Esophagus squamous epithelium (tissue), 5 donors: ENCODE measurements at regions not wholly inside any gene's neighbourhood (a gene's known extent, or its start where the extent isn't known, plus 50 kb on each side); places are given as distances from the start of the nearest gene placed in this dataset.

ENCODE experiments used
- DNase-seq: peaks from one replicate; lab custom pipeline; 2025; lab: John Stamatoyannopoulos, UW
- H3K27ac ChIP-seq, 4 donors: fragments of 200-600 bp; sonication (generic); one replicate each; pipeline ENCODE4 v1.5.1; 2016 to 2019; ENCODE audit warnings: mild to moderate bottlenecking in 1 of 4
- H3K27me3 ChIP-seq, 4 donors: fragments of 200-600 bp; sonication (generic); 1 replicate in 3 of 4; 2 replicates in 1 of 4; pipeline versions ENCODE4 v1.5.1 to v1.6.0; 2017 to 2021; ENCODE audit warnings: antibody characterized with exemption in 1 of 4
- H3K36me3 ChIP-seq, 3 donors: fragments of 200-600 bp; sonication (generic); one replicate each; pipeline ENCODE4 v1.5.1; 2016 to 2019
- H3K4me1 ChIP-seq, 3 donors: fragments of 200-600 bp; sonication (generic); one replicate each; pipeline ENCODE4 v1.5.1; 2017 to 2019
- H3K4me3 ChIP-seq, 4 donors: fragments of 200-600 bp; sonication (generic); 1 replicate in 3 of 4; 2 replicates in 1 of 4; pipeline ENCODE4 v1.5.1; 2016 to 2019; ENCODE audit warnings: mild to moderate bottlenecking in 2 of 4, moderate library complexity in 1 of 4
- H3K9me3 ChIP-seq, 3 donors: fragments of 200-600 bp; sonication (generic); one replicate each; pipeline ENCODE4 v1.5.1; 2016 to 2019
- CTCF ChIP-seq, 6 experiments: fragments of 450-650 bp in 4 of 6; fragments of 200-600 bp in 2 of 6; sonication (generic) in 2 of 6; IDR thresholded peaks; one replicate each; pipeline ENCODE4 v1.5.1; 2016 to 2019; ENCODE audit warnings: antibody characterized with exemption in 6 of 6, mild to moderate bottlenecking in 4 of 6, moderate library complexity in 4 of 6
- POLR2A ChIP-seq, 4 donors: fragments of 450-650 bp; IDR thresholded peaks; one replicate each; pipeline ENCODE4 v1.6.1; 2017; ENCODE audit warnings: antibody characterized with exemption in 4 of 4, mild to moderate bottlenecking in 4 of 4, moderate library complexity in 3 of 4
- WGBS, 2 donors: methylation state at CpG; one replicate each; pipeline ENCODE4 v1.1.5; 2018; 5-methylcytosine and 5-hydroxymethylcytosine counted together
- intact Hi-C: fragments of 100-400 bp; cut with DNase I; formaldehyde crosslinking; loops from one replicate; pipeline ENCODE4 v1.15.0; 2022
- donor health status: DM: yes; HTN: yes; CAD: no.

GRCh38 chr4:104093247-104093646 is 373.5 kb upstream of the TACR3 start:
- H3K27ac ChIP-seq = no peak overlapping the region
- H3K4me1 ChIP-seq = no peaks in the 10 kb centered on the region
- intact Hi-C loops = no loop called here
- peaks cover 0 to 17% (median 6%) of the 10 kb centered on the region in 3 donors for H3K9me3 ChIP-seq
- no peaks in the 10 kb centered on the region for H3K27me3 ChIP-seq
- no peak for DNase-seq
- TF ChIP-seq CTCF (IDR thresholded peaks at IDR 0.05) (no peak), POLR2A (IDR thresholded peaks at IDR 0.05) (no peak)
- no peaks in the 10 kb centered on the region for H3K36me3 ChIP-seq
- no peak overlapping the region for H3K4me3 ChIP-seq

GRCh38 chr4:104073229-104073628 is 353.4 kb upstream of the TACR3 start:
- intact Hi-C loops = no loop called here
- TF ChIP-seq CTCF (IDR thresholded peaks at IDR 0.05) = no peak
- TF ChIP-seq POLR2A (IDR thresholded peaks at IDR 0.05) = no peak
- H3K27me3 ChIP-seq = no peaks in the 10 kb centered on the region
- no peak overlapping the region for H3K27ac ChIP-seq
- H3K4me1 ChIP-seq = no peaks in the 10 kb centered on the region
- no peaks in the 10 kb centered on the region for H3K36me3 ChIP-seq
- H3K4me3 ChIP-seq = no peak overlapping the region
- 39 to 59% methylated on average over 4 of the region's 4 CpGs for WGBS, 2 donors
- no peak for DNase-seq
- peaks cover 0 to 4% (median 0%) of the 10 kb centered on the region in 3 donors for H3K9me3 ChIP-seq

- H3K9me3 ChIP-seq = peaks cover 0 to 4% (median 0%) of the 10 kb centered on the region in 3 donors
- H3K27me3 ChIP-seq = no peaks in the 10 kb centered on the region
- intact Hi-C loops = no loop called here
- H3K36me3 ChIP-seq = no peaks in the 10 kb centered on the region
- TF ChIP-seq POLR2A (IDR thresholded peaks at IDR 0.05) (no peak), CTCF (IDR thresholded peaks at IDR 0.05) (no peak)
- H3K4me1 ChIP-seq = no peaks in the 10 kb centered on the region
- H3K4me3 ChIP-seq = no peak overlapping the region
- H3K27ac ChIP-seq = no peak overlapping the region
- DNase-seq = no peak
- 62 to 69% methylated on average over 2 of the region's 2 CpGs for WGBS, 2 donors
Observed at GRCh38 chr4:104066533-104066932, 346.7 kb upstream of the TACR3 start.

GRCh38 chr4:104064646-104065577 is 345.1 kb upstream of the TACR3 start:
- TF ChIP-seq CTCF (IDR thresholded peaks at IDR 0.05) = peak in 5 of 6 experiments; percentile 12 to 44 (median 32)
- no peak for TF ChIP-seq POLR2A (IDR thresholded peaks at IDR 0.05)
- WGBS, 2 donors = 15% methylated on average over 8 of the region's 8 CpGs
- no peak for DNase-seq
- H3K4me3 ChIP-seq = no peak overlapping the region
- H3K27me3 ChIP-seq = no peaks in the 10 kb centered on the region
- intact Hi-C loops = no loop called here
- peaks cover 0 to 4% (median 0%) of the 10 kb centered on the region in 3 donors for H3K9me3 ChIP-seq
- H3K4me1 ChIP-seq = no peaks in the 10 kb centered on the region
- no peak overlapping the region for H3K27ac ChIP-seq
- H3K36me3 ChIP-seq = no peaks in the 10 kb centered on the region

- no peak for DNase-seq
- H3K9me3 ChIP-seq = no peaks in the 10 kb centered on the region
- H3K4me1 ChIP-seq = no peaks in the 10 kb centered on the region
- WGBS, 2 donors = 50 to 80% methylated on average over 2 of the region's 2 CpGs
- TF ChIP-seq POLR2A (IDR thresholded peaks at IDR 0.05) (no peak), CTCF (IDR thresholded peaks at IDR 0.05) (no peak)
- no peak overlapping the region for H3K27ac ChIP-seq
- H3K4me3 ChIP-seq = no peak overlapping the region
- no peaks in the 10 kb centered on the region for H3K27me3 ChIP-seq
- no peaks in the 10 kb centered on the region for H3K36me3 ChIP-seq
- intact Hi-C loops = no loop called here
Observed at GRCh38 chr4:104063341-104063740, 343.6 kb upstream of the TACR3 start.
